ENCODE measurements at regions not wholly inside any gene's neighbourhood (a gene's known extent, or its start where the extent isn't known, plus 50 kb on each side); places are given as distances from the start of the nearest gene placed in this dataset.

DNA sequence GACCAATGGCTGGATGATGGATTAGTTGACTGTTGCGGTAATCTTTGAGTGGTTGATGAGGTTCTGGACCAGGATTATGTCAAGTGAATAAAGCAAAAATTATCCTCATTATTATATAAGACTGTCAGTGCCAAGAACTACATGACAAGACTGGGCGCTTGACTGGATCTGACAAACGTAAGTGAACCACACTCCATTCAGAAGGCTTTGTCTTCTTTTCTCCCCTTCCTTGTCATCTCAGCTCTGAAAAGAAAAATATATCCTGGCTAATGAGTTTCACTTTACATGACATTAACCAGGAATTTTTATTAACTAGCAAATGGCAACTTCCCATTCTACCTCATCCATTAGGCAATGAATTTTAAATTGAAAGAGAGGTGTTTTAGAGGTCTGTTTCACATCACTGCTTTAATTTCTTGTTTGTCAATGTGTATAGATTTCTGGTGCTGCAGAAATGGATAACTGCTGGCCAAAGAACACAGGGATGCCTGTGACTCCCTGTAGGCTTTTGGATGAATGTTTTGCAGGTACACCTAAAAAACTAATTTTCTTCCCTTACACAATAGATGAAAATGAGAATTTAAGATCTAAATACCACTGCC is 150.1 kb downstream of the ELOVL4 start:
- TF ChIP-seq, protein P1, sequence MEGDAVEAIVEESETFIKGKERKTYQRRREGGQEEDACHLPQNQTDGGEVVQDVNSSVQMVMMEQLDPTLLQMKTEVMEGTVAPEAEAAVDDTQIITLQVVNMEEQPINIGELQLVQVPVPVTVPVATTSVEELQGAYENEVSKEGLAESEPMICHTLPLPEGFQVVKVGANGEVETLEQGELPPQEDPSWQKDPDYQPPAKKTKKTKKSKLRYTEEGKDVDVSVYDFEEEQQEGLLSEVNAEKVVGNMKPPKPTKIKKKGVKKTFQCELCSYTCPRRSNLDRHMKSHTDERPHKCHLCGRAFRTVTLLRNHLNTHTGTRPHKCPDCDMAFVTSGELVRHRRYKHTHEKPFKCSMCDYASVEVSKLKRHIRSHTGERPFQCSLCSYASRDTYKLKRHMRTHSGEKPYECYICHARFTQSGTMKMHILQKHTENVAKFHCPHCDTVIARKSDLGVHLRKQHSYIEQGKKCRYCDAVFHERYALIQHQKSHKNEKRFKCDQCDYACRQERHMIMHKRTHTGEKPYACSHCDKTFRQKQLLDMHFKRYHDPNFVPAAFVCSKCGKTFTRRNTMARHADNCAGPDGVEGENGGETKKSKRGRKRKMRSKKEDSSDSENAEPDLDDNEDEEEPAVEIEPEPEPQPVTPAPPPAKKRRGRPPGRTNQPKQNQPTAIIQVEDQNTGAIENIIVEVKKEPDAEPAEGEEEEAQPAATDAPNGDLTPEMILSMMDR (IDR thresholded peaks at IDR 0.05): no peak
- TF ChIP-seq POLR2A (IDR thresholded peaks at IDR 0.05): no peak
